ENCODE measurements at regions not wholly inside any gene's neighbourhood (a gene's known extent, or its start where the extent isn't known, plus 50 kb on each side); places are given as distances from the start of the nearest gene placed in this dataset.

GRCh38 chr4:124610211-124610610 lies 102.3 kb downstream of the ANKRD50 start:
- ATAC-seq (replicated peaks in 6 of 8): no peak
- H3K4me3 ChIP-seq: no peak overlapping the region
- in situ Hi-C loops (cut with MboI; ENCODE audit: low pct_unique_long_range_greater_than_20kb in 2 of 9, low sequenced_read_pairs in 9 of 9, unreplicated experiment in 9 of 9): no loop called here
- H3K27ac ChIP-seq: no peak overlapping the region
- 34 to 100% (median 63%) methylated on average over 1 to 2 of the region's 2 CpGs; no CpG with 5 or more reads in 1 of the 10 experiments for WGBS, 10 experiments
- no peaks in the 10 kb centered on the region for H3K4me1 ChIP-seq (replicated peaks in 1 of 2)

Measured in motor neuron (in vitro differentiated cells).